ENCODE measurements at regions not wholly inside any gene's neighbourhood (a gene's known extent, or its start where the extent isn't known, plus 50 kb on each side); places are given as distances from the start of the nearest gene placed in this dataset.

DNA sequence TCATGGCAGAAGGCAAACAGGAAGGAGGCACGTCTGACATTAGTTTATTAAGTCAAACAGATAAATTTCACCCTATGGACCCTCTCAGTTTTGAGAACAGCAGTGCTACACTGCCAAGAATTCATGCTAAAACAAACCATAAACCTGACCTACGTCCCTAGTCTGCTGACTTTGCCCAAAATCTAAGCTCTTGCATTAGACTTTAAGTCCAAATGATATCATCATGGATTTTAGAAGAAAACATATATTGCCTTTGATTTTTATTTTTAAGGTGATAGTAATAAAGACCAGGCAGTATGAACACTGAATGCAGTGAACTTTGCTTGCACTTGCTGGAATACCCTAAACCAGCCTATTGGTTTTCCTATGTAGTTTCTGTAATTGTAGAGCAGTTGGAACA, 79.6 kb upstream of the GADL1 start:
- Histone ChIP-seq H3K27me3 (no peaks in the 10 kb centered on the region), H3K4me3 (no peak overlapping the region), H3K36me3 (no peaks in the 10 kb centered on the region), H3K27ac (no peak overlapping the region), H3K9me3 (no peaks in the 10 kb centered on the region), H3K4me1 (no peaks in the 10 kb centered on the region)
- DNase-seq (no peak), ATAC-seq (no peak)
- TF ChIP-seq CTCF (IDR thresholded peaks at IDR 0.05) = no peak
- intact Hi-C loops (cut with DNase I) = no loop called here

DNA sequence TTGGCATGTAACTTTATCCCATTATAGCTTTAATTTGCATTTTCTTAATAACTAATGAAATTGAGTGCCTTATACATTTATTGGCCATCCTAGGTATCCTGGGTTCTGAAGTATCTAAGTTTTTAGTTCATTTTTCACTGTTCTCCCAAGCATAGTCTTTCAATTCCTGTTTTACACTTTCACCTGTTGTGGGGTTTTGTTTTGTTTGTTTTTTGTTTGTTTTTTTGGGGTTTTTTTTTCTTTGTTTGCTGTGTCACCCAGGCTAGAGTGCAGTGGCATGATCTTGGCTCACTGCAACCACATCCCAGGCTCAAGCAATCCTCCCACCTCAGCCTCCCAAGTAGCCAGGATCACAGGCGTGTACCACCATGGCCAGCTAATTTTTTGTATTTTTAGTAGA, 83.1 kb upstream of the GADL1 start:
- no peak overlapping the region for H3K27ac ChIP-seq
- no peak for DNase-seq
- intact Hi-C loops (cut with DNase I) = no loop called here
- H3K4me1 ChIP-seq = no peaks in the 10 kb centered on the region
- ATAC-seq = no peak
- no peak for TF ChIP-seq CTCF (IDR thresholded peaks at IDR 0.05)
- no peaks in the 10 kb centered on the region for H3K36me3 ChIP-seq
- H3K4me3 ChIP-seq = no peak overlapping the region
- no peaks in the 10 kb centered on the region for H3K27me3 ChIP-seq
- H3K9me3 ChIP-seq = no peaks in the 10 kb centered on the region

DNA sequence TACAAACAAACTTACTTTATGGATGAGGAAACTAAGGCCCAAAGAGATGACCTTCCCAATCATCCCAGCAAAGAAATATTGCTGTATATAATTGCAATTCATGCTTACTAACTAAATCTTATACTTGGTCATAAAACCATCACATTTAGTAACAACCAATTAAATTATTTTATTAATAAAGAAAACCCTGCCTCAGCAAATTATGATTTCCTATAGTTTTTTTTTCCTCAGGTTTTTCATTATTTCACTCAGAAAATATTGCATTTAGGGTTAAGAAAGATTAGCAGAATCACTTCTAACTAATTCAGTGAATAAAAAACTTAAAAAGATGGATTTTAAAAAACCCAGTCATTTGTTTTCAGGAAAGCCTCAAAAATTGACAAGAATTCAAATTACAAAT, 86.5 kb upstream of the GADL1 start:
- no peaks in the 10 kb centered on the region for H3K27me3 ChIP-seq
- H3K27ac ChIP-seq = no peak overlapping the region
- no peaks in the 10 kb centered on the region for H3K9me3 ChIP-seq
- H3K36me3 ChIP-seq = no peaks in the 10 kb centered on the region
- no peak overlapping the region for H3K4me3 ChIP-seq
- intact Hi-C loops (cut with DNase I) = no loop called here
- no peak for ATAC-seq
- DNase-seq = no peak
- TF ChIP-seq CTCF (IDR thresholded peaks at IDR 0.05) = no peak
- H3K4me1 ChIP-seq = peaks cover 11% of the 10 kb centered on the region

GRCh38 chr3:30982416-30983075, 88.1 kb upstream of the GADL1 start:
- peaks cover 11% of the 10 kb centered on the region for H3K4me1 ChIP-seq
- no peaks in the 10 kb centered on the region for H3K27me3 ChIP-seq
- H3K27ac ChIP-seq = no peak overlapping the region
- TF ChIP-seq CTCF (IDR thresholded peaks at IDR 0.05) = no peak
- no peak overlapping the region for H3K4me3 ChIP-seq
- no peak for DNase-seq
- H3K36me3 ChIP-seq = no peaks in the 10 kb centered on the region
- intact Hi-C loops (cut with DNase I) = no loop called here
- ATAC-seq = no peak
- no peaks in the 10 kb centered on the region for H3K9me3 ChIP-seq

GRCh38 chr3:30984855-30985749, 90.6 kb upstream of the GADL1 start:
- no peak for ATAC-seq
- intact Hi-C loops (cut with DNase I) = no loop called here

More at GRCh38 chr3:30984855-30985749, 90.6 kb upstream of the GADL1 start:
- Histone ChIP-seq H3K27ac (no peak overlapping the region), H3K9me3 (no peaks in the 10 kb centered on the region), H3K36me3 (no peaks in the 10 kb centered on the region), H3K4me1 (peaks cover 11% of the 10 kb centered on the region), H3K27me3 (no peaks in the 10 kb centered on the region), H3K4me3 (no peak overlapping the region)
- no peak for TF ChIP-seq CTCF (IDR thresholded peaks at IDR 0.05)
- no peak for DNase-seq
